HUDEP-2 (cell line): ENCODE measurements at regions not wholly inside any gene's neighbourhood (a gene's known extent, or its start where the extent isn't known, plus 50 kb on each side); places are given as distances from the start of the nearest gene placed in this dataset.
"Not testable (repeated sequence)": the region's sequence is repeated elsewhere in the genome, so short reads cannot be mapped to it uniquely, and the experiment has no call there.

ENCODE experiments used
- DNase-seq, 76 experiments: peaks; one replicate each; lab custom pipeline; 2025; ENCODE audit not compliant: unreplicated experiment in 76 of 76; lab: John Stamatoyannopoulos, UW

- DNase-seq = no peak
Observed at GRCh38 chr11:121872356-121872755, 243.7 kb downstream of the BLID start.

- DNase-seq = peak in 1 of 76 experiments; percentile 1
Observed at GRCh38 chr11:121870206-121871045, 245.6 kb downstream of the BLID start.

- no peak for DNase-seq
Observed at GRCh38 chr11:121869478-121869877, 246.5 kb downstream of the BLID start.

GRCh38 chr11:121866754-121867153 lies 249.3 kb downstream of the BLID start:
- DNase-seq = no peak

- no peak for DNase-seq
Observed at GRCh38 chr11:121864660-121865059, 251.4 kb downstream of the BLID start.

GRCh38 chr11:121863126-121863525 lies 252.9 kb downstream of the BLID start:
- no peak for DNase-seq

GRCh38 chr11:121855138-121855537 lies 260.9 kb downstream of the BLID start:
- DNase-seq = not testable (repeated sequence)

GRCh38 chr11:121844016-121844415 lies 272.0 kb downstream of the BLID start:
- DNase-seq = no peak

- no peak for DNase-seq
Observed at GRCh38 chr11:121842192-121842585, 273.8 kb downstream of the BLID start.

GRCh38 chr11:121841487-121842191 lies 274.4 kb downstream of the BLID start:
- DNase-seq = no peak

GRCh38 chr11:121839781-121840180 lies 276.2 kb downstream of the BLID start:
- no peak for DNase-seq

GRCh38 chr11:121838571-121838970 lies 277.4 kb downstream of the BLID start:
- DNase-seq = no peak

- no peak for DNase-seq
Observed at GRCh38 chr11:121833970-121834369, 282.0 kb downstream of the BLID start.

- DNase-seq = no peak
Observed at GRCh38 chr11:121829159-121829643, 286.8 kb downstream of the BLID start.

GRCh38 chr11:121814962-121815361 lies 301.1 kb downstream of the BLID start:
- no peak for DNase-seq

- no peak for DNase-seq
Observed at GRCh38 chr11:121814296-121814695, 301.7 kb downstream of the BLID start.

GRCh38 chr11:121810291-121810690 lies 305.7 kb downstream of the BLID start:
- DNase-seq = no peak

GRCh38 chr11:121808096-121808495 lies 307.9 kb downstream of the BLID start:
- no peak for DNase-seq

GRCh38 chr11:121807051-121807450 lies 309.0 kb downstream of the BLID start:
- DNase-seq = no peak

GRCh38 chr11:121802542-121802941 lies 313.5 kb downstream of the BLID start:
- DNase-seq = no peak

- DNase-seq = no peak
Observed at GRCh38 chr11:121801781-121802180, 314.2 kb downstream of the BLID start.

GRCh38 chr11:121801394-121801748 lies 314.6 kb downstream of the BLID start:
- no peak for DNase-seq
